ENCODE measurements at regions not wholly inside any gene's neighbourhood (a gene's known extent, or its start where the extent isn't known, plus 50 kb on each side); places are given as distances from the start of the nearest gene placed in this dataset.

- no peak overlapping the region for H3K4me3 ChIP-seq (ENCODE audit: low read depth, poor library complexity, severe bottlenecking)
- DNase-seq (ENCODE audit: low spot score in 2 of 2): no peak
- no peak for TF ChIP-seq POLR2A (IDR thresholded peaks at IDR 0.05)
- 69 to 70% methylated on average over 1 of the region's 1 CpG for WGBS, 2 donors
- intact Hi-C loops (cut with DNase I; ENCODE audit: low total_unique reads): no loop called here
Observed at GRCh38 chr3:176969066-176969465, 228.2 kb downstream of the TBL1XR1 start.

GRCh38 chr3:176968631-176969030 lies 228.7 kb downstream of the TBL1XR1 start:
- 94 to 97% methylated on average over 2 of the region's 2 CpGs for WGBS, 2 donors
- TF ChIP-seq POLR2A (IDR thresholded peaks at IDR 0.05): no peak
- no peak for TF ChIP-seq CTCF (IDR thresholded peaks at IDR 0.05)
- DNase-seq (ENCODE audit: low spot score in 2 of 2): no peak

GRCh38 chr3:176967522-176967921 lies 229.8 kb downstream of the TBL1XR1 start:
- WGBS, 2 donors: 76 to 79% methylated on average over 3 of the region's 3 CpGs

More at GRCh38 chr3:176968631-176969030, 228.7 kb downstream of the TBL1XR1 start:
- no peak overlapping the region for H3K4me3 ChIP-seq (ENCODE audit: low read depth, poor library complexity, severe bottlenecking)
- intact Hi-C loops (cut with DNase I; ENCODE audit: low total_unique reads): no loop called here

GRCh38 chr3:176964661-176965060 lies 232.6 kb downstream of the TBL1XR1 start:
- WGBS, 2 donors: 48 to 51% methylated on average over 5 of the region's 5 CpGs
- intact Hi-C loops (cut with DNase I; ENCODE audit: low total_unique reads): no loop called here
- DNase-seq (ENCODE audit: low spot score in 2 of 2): no peak
- TF ChIP-seq POLR2A (IDR thresholded peaks at IDR 0.05) (no peak), CTCF (IDR thresholded peaks at IDR 0.05) (no peak)
- H3K4me3 ChIP-seq (ENCODE audit: low read depth, poor library complexity, severe bottlenecking): no peak overlapping the region

More at GRCh38 chr3:176967522-176967921, 229.8 kb downstream of the TBL1XR1 start:
- TF ChIP-seq POLR2A (IDR thresholded peaks at IDR 0.05) (no peak), CTCF (IDR thresholded peaks at IDR 0.05) (no peak)
- intact Hi-C loops (cut with DNase I; ENCODE audit: low total_unique reads): no loop called here
- H3K4me3 ChIP-seq (ENCODE audit: low read depth, poor library complexity, severe bottlenecking): no peak overlapping the region
- DNase-seq (ENCODE audit: low spot score in 2 of 2): no peak

- TF ChIP-seq CTCF (IDR thresholded peaks at IDR 0.05): no peak
- no peak for TF ChIP-seq POLR2A (IDR thresholded peaks at IDR 0.05)
- intact Hi-C loops (cut with DNase I; ENCODE audit: low total_unique reads): no loop called here
- 74 to 75% methylated on average over 2 of the region's 2 CpGs for WGBS, 2 donors
- no peak overlapping the region for H3K4me3 ChIP-seq (ENCODE audit: low read depth, poor library complexity, severe bottlenecking)
- no peak for DNase-seq (ENCODE audit: low spot score in 2 of 2)
Observed at GRCh38 chr3:176961916-176962315, 235.4 kb downstream of the TBL1XR1 start.

GRCh38 chr3:176959867-176960266 lies 237.4 kb downstream of the TBL1XR1 start:
- intact Hi-C loops (cut with DNase I; ENCODE audit: low total_unique reads): no loop called here
- DNase-seq (ENCODE audit: low spot score in 2 of 2): no peak
- 83 to 88% methylated on average over 10 of the region's 10 CpGs for WGBS, 2 donors
- H3K4me3 ChIP-seq (ENCODE audit: low read depth, poor library complexity, severe bottlenecking): no peak overlapping the region
- TF ChIP-seq POLR2A (IDR thresholded peaks at IDR 0.05) (no peak), CTCF (IDR thresholded peaks at IDR 0.05) (no peak)

Measured in lower leg skin (tissue), 4 donors.